ENCODE measurements at regions not wholly inside any gene's neighbourhood (a gene's known extent, or its start where the extent isn't known, plus 50 kb on each side); places are given as distances from the start of the nearest gene placed in this dataset.
"Not testable (repeated sequence)": the region's sequence is repeated elsewhere in the genome, so short reads cannot be mapped to it uniquely, and the experiment has no call there.

DNA sequence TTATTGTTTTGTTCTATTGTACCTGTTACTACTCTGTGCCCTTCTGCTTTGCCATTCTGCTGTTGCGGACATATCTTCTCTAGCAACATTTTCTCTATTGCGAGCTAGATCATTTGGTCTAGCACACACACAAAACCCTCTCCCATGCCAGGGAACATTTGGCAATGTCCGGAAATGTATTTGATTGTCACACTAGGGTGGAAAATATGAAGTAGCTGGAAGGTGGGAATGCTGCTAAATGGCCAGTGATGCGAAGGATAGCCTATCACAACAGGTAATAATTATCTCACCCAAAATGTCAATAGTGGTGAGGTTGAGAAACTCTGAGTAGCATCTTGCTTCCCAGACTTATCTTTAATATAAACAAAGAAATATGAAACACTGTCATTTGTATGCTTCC lies 331.9 kb downstream of the HTR1B start:
- H3K9me3 Mint-ChIP-seq (ENCODE audit: low read depth), result peaks cover 8% of the 10 kb centered on the region
- no peaks in the 10 kb centered on the region for H3K27me3 Mint-ChIP-seq
- no peak overlapping the region for H3K27ac Mint-ChIP-seq
- CTCF ChIA-PET, result no interaction called here
- ATAC-seq (no peak), DNase-seq (no peak)
- no peaks in the 10 kb centered on the region for H3K36me3 Mint-ChIP-seq
- no peaks in the 10 kb centered on the region for H3K4me1 Mint-ChIP-seq
- no peak overlapping the region for H3K4me3 Mint-ChIP-seq

DNA sequence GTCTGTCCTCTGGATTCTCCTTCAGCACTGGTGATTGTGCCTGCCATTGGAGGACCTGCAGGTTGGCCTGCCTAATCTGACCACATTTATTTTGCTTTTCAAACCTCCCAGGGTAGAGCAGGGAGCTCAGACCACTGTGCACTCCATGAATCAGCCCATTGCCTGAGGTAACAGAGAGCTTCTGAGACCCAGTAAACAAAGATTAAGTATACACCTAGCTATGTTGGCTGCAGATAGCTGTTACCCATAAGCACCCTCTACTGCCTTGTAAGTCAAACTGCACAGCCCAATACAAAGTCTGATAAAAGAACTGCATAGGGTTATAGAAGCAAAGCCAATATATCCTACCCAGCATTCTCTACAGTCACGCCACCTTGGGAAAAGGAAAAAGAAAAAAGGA lies 338.7 kb downstream of the HTR1B start:
- no peak overlapping the region for H3K27ac Mint-ChIP-seq
- H3K27me3 Mint-ChIP-seq, result no peaks in the 10 kb centered on the region
- CTCF ChIA-PET, result no interaction called here
- no peak overlapping the region for H3K4me3 Mint-ChIP-seq
- peaks cover 9% of the 10 kb centered on the region for H3K9me3 Mint-ChIP-seq (ENCODE audit: low read depth)
- H3K36me3 Mint-ChIP-seq, result no peaks in the 10 kb centered on the region
- no peaks in the 10 kb centered on the region for H3K4me1 Mint-ChIP-seq
- DNase-seq (no peak), ATAC-seq (no peak)

DNA sequence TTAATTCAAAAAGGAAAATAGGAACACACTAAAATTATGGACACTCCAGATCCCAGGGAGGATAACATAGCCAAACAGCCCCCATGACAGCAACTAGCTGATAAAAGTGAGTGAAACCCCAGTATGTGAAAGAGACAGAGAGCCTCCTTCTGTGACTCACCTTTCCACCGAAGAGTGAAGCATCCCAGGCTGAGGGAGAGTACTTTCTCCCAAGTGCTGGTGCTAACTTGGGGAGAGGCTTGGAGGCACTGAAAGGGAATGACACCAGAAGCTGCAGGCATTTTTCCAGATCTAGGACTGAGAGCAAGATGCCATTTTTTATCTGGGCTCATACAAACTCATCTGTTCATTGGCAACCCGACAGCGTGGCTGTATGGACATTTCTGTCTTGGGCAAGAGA lies 339.8 kb downstream of the HTR1B start:
- Mint-ChIP-seq H3K27ac (no peak overlapping the region), H3K27me3 (no peaks in the 10 kb centered on the region), H3K9me3 (ENCODE audit: low read depth) (peaks cover 9% of the 10 kb centered on the region), H3K36me3 (no peaks in the 10 kb centered on the region), H3K4me1 (no peaks in the 10 kb centered on the region), H3K4me3 (no peak overlapping the region)
- CTCF ChIA-PET, result no interaction called here
- DNase-seq (no peak), ATAC-seq (no peak)

DNA sequence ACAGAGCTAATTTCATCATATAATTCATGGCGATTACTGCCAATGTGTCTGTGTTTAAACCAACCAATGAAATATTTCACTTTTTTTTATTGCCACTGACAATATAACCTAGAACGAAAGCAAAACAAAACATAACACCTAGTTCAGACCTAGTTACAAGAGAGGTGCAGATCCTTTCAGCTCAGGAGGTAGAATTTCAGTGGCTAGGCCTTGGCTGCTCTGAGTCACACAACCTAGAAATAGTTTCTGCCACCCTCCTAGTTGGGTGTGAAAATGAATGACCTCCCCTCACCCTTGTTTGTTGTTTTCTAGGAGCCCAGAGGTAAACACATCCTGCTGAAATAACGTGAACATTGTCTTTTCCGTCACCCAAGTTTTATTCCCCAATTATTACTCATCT lies 356.3 kb downstream of the HTR1B start:
- Mint-ChIP-seq H3K4me1 (no peaks in the 10 kb centered on the region), H3K4me3 (no peak overlapping the region), H3K27ac (no peak overlapping the region), H3K36me3 (no peaks in the 10 kb centered on the region), H3K9me3 (ENCODE audit: low read depth) (peaks cover 3% of the 10 kb centered on the region), H3K27me3 (no peaks in the 10 kb centered on the region)
- ATAC-seq (no peak), DNase-seq (no peak)
- CTCF ChIA-PET, result no interaction called here

DNA sequence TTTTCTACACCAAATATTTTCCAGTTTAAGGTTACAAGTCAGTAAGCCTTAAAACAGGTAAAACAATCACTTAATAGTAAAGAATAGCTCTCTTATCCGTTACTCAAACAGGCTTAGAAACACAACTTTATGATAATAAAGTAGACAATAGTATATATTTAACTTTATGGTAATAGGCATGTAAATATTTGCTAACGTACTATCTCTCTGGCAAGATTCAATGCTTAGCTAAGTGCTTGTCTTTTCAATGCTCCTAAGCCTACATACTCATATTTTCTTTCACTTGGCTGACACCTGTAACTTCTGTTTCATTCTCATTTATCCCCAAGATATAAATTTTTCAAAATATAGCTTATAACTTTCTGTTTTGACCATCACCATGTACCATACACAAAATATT lies 358.2 kb downstream of the HTR1B start:
- Mint-ChIP-seq H3K9me3 (ENCODE audit: low read depth) (peaks cover 5% of the 10 kb centered on the region), H3K27ac (no peak overlapping the region), H3K4me3 (no peak overlapping the region), H3K27me3 (no peaks in the 10 kb centered on the region), H3K4me1 (no peaks in the 10 kb centered on the region), H3K36me3 (no peaks in the 10 kb centered on the region)
- no peak for DNase-seq
- CTCF ChIA-PET, result no interaction called here
- ATAC-seq, result no peak

DNA sequence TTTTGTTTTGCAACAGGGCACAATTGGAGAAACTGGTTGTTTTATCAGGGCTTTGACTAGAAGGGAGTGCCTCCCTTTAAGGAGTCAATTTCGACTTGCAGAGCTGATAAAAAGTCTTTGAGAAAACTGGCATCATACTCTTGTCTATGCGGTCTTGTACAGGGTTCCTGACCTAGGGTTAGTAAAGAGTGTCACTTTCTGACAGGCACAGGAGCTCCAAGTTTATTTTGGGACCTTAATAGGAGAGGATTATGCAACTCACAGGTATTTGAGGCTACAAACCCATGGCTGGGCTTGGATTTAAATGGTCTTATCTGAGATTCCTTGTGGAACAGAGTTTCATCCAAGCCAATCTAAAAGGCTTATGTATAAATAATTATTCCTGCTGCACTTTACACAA lies 365.4 kb downstream of the HTR1B start:
- no peaks in the 10 kb centered on the region for H3K36me3 Mint-ChIP-seq
- no peak overlapping the region for H3K4me3 Mint-ChIP-seq
- ATAC-seq (no peak), DNase-seq (no peak)
- no peaks in the 10 kb centered on the region for H3K27me3 Mint-ChIP-seq
- peaks cover 3% of the 10 kb centered on the region for H3K9me3 Mint-ChIP-seq (ENCODE audit: low read depth)
- CTCF ChIA-PET, result no interaction called here
- no peak overlapping the region for H3K27ac Mint-ChIP-seq
- no peaks in the 10 kb centered on the region for H3K4me1 Mint-ChIP-seq

DNA sequence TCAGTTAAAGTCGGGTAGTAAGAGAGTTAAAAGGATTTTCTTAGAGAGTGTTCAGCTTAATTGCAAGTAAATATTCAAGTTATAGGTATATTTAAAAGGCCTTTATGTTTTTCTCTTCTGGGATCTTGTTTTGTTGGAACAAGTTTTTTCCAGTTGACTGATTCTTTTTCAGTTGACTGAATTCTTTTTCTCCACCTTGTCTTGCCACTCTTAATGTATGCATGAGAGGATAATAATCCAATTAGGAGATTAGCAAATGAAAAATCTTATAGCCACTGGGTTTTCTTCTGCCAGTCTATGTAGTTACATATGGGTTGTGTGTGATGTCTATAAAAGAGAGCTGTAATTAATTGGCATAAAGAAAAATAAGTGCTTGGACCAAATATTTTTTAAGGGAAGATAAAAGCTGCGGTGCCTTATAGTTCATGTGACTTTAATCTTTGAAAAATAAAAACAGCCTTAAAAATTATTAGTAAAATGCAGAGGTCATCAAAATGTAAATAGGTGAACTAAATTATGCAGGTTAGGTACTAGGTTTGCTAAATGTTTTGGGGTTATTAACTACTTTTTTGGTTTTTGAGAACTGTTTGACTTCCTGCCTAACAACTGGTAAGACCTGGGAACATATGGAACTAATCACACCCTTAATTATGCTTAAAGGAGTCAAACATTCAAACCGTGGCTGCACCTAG lies 367.2 kb downstream of the HTR1B start:
- no peak for ATAC-seq

DNA sequence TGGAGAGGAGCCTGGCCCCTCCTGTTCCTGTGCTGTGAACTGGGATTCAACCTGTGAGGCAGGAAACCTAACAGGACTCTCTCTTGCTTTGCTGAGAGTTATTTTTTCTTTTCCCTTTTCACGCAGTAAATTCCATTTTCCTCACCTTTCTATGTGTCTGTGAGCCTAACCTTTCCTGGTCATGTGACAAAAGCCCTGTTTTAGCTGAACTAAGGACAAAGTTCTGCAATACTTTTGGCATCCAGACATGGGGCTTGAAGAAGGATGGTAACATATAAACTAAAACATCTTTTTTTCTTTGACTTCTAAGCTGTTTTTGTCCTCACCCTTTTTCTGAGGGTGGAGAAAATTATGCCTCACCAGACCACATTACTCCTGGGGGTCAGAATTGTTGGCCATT lies 368.5 kb downstream of the HTR1B start:
- Mint-ChIP-seq H3K9me3 (ENCODE audit: low read depth) (no peaks in the 10 kb centered on the region), H3K4me1 (no peaks in the 10 kb centered on the region), H3K27me3 (no peaks in the 10 kb centered on the region), H3K36me3 (no peaks in the 10 kb centered on the region), H3K27ac (no peak overlapping the region), H3K4me3 (no peak overlapping the region)
- DNase-seq (no peak), ATAC-seq (no peak)
- CTCF ChIA-PET, result no interaction called here

More for the DNA sequence above, 367.2 kb downstream of the HTR1B start:
- H3K27me3 Mint-ChIP-seq, result no peaks in the 10 kb centered on the region
- H3K9me3 Mint-ChIP-seq (ENCODE audit: low read depth), result peaks cover 3% of the 10 kb centered on the region
- no peak overlapping the region for H3K27ac Mint-ChIP-seq
- H3K4me3 Mint-ChIP-seq, result no peak overlapping the region
- no peak for DNase-seq
- no peaks in the 10 kb centered on the region for H3K36me3 Mint-ChIP-seq
- CTCF ChIA-PET, result no interaction called here
- H3K4me1 Mint-ChIP-seq, result no peaks in the 10 kb centered on the region

DNA sequence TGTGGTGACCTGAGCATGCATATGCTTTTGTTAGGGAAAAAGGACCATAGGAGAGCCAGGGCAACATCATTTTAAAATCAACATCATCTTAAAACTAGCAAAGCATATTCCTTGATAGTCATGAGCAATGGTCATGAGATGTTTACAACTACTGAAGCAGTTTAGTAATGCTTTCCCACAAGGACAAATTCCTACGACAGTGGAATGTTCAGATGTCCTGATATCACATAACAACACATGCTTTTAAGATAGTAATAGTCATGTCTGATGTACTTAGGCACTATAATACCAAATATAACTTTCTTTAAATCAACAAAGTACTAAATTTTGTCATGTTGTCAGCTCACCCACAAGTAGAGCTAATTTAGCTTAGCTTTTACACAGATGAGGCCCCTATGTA lies 370.3 kb downstream of the HTR1B start:
- DNase-seq (no peak), ATAC-seq (no peak)
- Mint-ChIP-seq H3K4me3 (no peak overlapping the region), H3K36me3 (no peaks in the 10 kb centered on the region), H3K9me3 (ENCODE audit: low read depth) (no peaks in the 10 kb centered on the region), H3K27ac (no peak overlapping the region), H3K27me3 (no peaks in the 10 kb centered on the region), H3K4me1 (no peaks in the 10 kb centered on the region)
- CTCF ChIA-PET, result no interaction called here

DNA sequence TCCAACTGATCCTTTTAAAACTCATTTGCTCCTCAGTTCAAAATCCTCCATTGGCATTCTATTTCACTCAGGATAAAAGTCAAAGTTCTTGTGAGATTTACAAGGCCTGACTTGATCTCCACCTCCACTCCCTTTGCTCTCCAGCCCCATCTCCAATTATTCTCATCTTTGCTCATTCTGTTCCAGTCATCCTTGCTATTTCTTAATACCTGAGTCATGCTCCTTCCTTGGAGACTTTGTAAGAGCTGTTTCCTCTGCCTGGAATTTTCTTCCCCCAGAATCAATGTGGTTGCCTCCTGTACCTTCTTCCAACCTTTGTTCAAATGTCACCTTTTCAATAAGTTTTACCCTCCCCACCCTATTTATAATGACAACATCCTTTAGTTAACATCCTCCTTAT lies 373.5 kb downstream of the HTR1B start:
- no peak overlapping the region for H3K4me3 Mint-ChIP-seq
- H3K36me3 Mint-ChIP-seq, result no peaks in the 10 kb centered on the region
- H3K4me1 Mint-ChIP-seq, result no peaks in the 10 kb centered on the region
- H3K27me3 Mint-ChIP-seq, result no peaks in the 10 kb centered on the region
- H3K9me3 Mint-ChIP-seq (ENCODE audit: low read depth), result no peaks in the 10 kb centered on the region
- DNase-seq, result no peak
- H3K27ac Mint-ChIP-seq, result no peak overlapping the region
- no peak for ATAC-seq
- CTCF ChIA-PET, result no interaction called here

DNA sequence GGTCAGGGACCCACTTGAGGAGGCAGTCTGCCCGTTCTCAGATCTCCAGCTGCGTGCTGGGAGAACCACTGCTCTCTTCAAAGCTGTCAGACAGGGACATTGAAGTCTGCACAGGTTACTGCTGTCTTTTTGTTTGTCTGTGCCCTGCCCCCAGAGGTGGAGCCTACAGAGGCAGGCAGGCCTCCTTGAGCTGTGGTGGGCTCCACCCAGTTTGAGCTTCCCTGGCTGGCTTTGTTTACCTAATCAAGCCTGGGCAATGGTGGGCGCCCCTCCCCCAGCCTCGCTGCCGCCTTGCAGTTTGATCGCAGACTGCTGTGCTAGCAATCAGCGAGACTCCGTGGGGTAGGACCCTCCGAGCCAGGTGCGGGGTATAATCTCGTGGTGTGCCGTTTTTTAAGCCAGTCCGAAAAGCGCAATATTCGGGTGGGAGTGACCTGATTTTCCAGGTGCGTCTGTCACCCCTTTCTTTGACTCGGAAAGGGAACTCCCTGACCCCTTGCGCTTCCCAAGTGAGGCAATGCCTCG lies 375.4 kb downstream of the HTR1B start:
- H3K9me3 Mint-ChIP-seq (ENCODE audit: low read depth); H3K27ac Mint-ChIP-seq; H3K4me3 Mint-ChIP-seq; DNase-seq; ATAC-seq; H3K27me3 Mint-ChIP-seq; H3K36me3 Mint-ChIP-seq; CTCF ChIA-PET; H3K4me1 Mint-ChIP-seq: not testable (repeated sequence)

DNA sequence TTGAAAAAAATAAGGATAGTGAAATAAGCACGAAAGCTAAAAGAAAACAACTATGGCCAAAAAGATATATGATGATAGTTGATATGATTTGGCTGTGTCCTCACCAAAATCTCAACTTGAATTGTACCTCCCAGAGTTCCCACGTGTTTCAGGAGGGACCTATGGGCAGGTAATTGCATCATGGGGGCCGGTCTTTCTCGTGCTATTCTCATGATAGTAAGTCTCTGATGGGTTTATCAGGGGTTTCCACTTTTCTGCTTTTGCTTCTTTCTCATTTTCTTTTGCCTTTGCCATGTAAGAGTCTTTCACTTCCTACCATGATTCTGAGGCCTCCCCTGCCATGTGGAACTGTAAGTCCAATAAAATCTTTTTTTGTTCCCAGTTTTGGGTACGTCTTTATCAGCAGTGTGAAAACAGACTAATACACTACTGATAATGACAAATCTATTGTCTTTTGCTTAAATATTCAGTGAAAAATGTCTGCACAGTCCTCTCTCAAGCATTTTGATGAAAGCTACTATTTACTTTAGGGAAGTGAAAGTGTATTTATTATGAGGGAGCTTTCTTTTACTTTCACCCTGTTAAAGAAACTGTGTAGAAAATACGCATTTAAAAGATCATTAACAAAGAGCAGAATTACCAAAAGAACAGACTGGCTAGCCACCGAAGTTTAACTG lies 389.1 kb downstream of the HTR1B start:
- ATAC-seq (no peak), DNase-seq (no peak)
- H3K4me3 Mint-ChIP-seq, result no peak overlapping the region
- H3K27me3 Mint-ChIP-seq, result no peaks in the 10 kb centered on the region
- H3K36me3 Mint-ChIP-seq, result no peaks in the 10 kb centered on the region
- H3K27ac Mint-ChIP-seq, result no peak overlapping the region
- CTCF ChIA-PET, result no interaction called here
- no peaks in the 10 kb centered on the region for H3K4me1 Mint-ChIP-seq
- peaks cover 3% of the 10 kb centered on the region for H3K9me3 Mint-ChIP-seq (ENCODE audit: low read depth)

DNA sequence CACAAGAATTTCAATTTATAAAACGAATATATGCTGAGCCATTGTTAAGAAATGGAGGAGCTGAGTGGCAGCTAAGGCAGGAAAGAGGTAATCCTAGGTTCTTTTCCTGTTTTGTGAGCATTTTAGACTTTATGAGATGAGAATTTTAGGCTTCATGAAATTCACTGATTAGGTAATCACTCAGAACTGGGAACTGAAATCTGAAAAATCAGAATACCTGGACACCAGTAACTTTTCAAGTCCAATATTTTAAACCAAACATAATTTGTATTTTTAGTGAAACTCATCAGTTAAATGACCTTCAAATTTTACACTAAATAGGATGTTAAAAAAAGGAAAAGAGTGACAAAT lies 389.9 kb downstream of the HTR1B start:
- no peak for DNase-seq
- ATAC-seq, result no peak
- H3K36me3 Mint-ChIP-seq, result no peaks in the 10 kb centered on the region
- H3K27me3 Mint-ChIP-seq, result no peaks in the 10 kb centered on the region
- H3K4me3 Mint-ChIP-seq, result no peak overlapping the region
- H3K27ac Mint-ChIP-seq, result no peak overlapping the region
- H3K9me3 Mint-ChIP-seq (ENCODE audit: low read depth), result peaks cover 3% of the 10 kb centered on the region
- no peaks in the 10 kb centered on the region for H3K4me1 Mint-ChIP-seq
- CTCF ChIA-PET, result no interaction called here

DNA sequence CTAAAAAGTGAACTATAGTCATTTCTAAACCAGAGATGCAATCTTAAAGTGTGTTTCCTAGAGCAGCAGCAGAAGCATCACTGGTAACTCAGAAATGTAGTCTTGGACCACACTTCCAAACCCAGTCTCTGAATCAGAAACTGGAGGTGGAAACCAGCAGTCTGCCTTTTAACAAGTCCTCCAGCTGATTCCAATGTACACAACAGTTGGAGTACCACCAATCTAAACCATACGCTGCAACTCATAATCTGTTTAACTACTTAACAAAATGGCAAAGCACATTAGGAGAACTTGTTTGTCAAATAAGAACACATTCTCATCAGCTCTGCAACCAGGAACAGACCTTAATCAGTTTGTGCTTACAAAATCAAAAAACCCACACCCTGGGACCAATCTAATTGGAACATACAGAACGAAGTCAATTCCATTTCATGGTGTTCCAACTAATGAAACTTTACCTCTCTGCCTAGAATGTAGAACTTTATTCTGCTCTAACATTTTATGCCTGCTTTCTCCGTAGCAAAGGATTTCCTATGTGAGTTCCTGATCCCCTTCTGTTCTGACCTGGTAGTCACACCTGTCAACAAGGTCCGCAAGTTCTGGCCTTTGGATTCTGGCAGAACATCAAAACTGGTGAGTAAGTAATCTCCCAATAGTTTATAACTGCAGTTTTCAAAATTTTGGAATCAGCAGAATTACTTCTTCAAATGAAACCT lies 390.4 kb downstream of the HTR1B start:
- ATAC-seq (no peak), DNase-seq (no peak)
- Mint-ChIP-seq H3K4me3 (no peak overlapping the region), H3K4me1 (no peaks in the 10 kb centered on the region), H3K36me3 (no peaks in the 10 kb centered on the region), H3K9me3 (ENCODE audit: low read depth) (peaks cover 3% of the 10 kb centered on the region), H3K27me3 (no peaks in the 10 kb centered on the region), H3K27ac (no peak overlapping the region)
- CTCF ChIA-PET, result no interaction called here

Measured in activated CD8-positive, alpha-beta memory T cell treated with anti-CD3 and anti-CD28 coated beads, Interleukin-2, amount 10 ng/mL, durations not matched to agents 7 days and 5 days (primary cell).